Activated CD8-positive, alpha-beta T cell treated with anti-CD3 and anti-CD28 coated beads for 36 hours (primary cell): ENCODE measurements at regions not wholly inside any gene's neighbourhood (a gene's known extent, or its start where the extent isn't known, plus 50 kb on each side); places are given as distances from the start of the nearest gene placed in this dataset.

Source experiments
- ATAC-seq: fragments of 200-7000 bp; cut with Tn5 transposase; one replicate; pipeline ENCODE4 v1.10.0; 2021; ENCODE audit warnings: mild to moderate bottlenecking, moderate library complexity
- CTCF ChIA-PET: fragments of 350-600 bp; sonication (Branson Sonifier 250); formaldehyde crosslinking; loops from one replicate; lab custom pipeline; 2021; ENCODE audit warnings: antibody characterized with exemption; lab: Charles Lee
- POLR2A ChIA-PET: fragments of 350-600 bp; sonication (Branson Sonifier 250); formaldehyde crosslinking; loops from one replicate; lab custom pipeline; 2021; ENCODE audit warnings: antibody characterized with exemption; lab: Charles Lee
- DNase-seq: peaks from one replicate; pipeline ENCODE4 v3.0.0-alpha.2; 2020
- H3K27ac Mint-ChIP-seq: one replicate; pipeline ENCODE4 v1.8.0; 2021; ENCODE audit warnings: mild to moderate bottlenecking, mixed read lengths
- H3K27me3 Mint-ChIP-seq: one replicate; pipeline ENCODE4 v1.8.0; 2021; ENCODE audit warnings: mixed read lengths
- H3K36me3 Mint-ChIP-seq: one replicate; pipeline ENCODE4 v1.8.0; 2021; ENCODE audit warnings: low read depth, mixed read lengths
- H3K4me1 Mint-ChIP-seq: one replicate; pipeline ENCODE4 v1.8.0; 2021; ENCODE audit warnings: low read depth, mixed read lengths
- H3K4me3 Mint-ChIP-seq: one replicate; pipeline ENCODE4 v1.8.0; 2021; ENCODE audit warnings: mild to moderate bottlenecking, moderate library complexity, mixed read lengths
- H3K9me3 Mint-ChIP-seq: one replicate; pipeline ENCODE4 v1.8.0; 2021; ENCODE audit warnings: mixed read lengths
- CTCF ChIP-seq: fragments of 200-600 bp; IDR thresholded peaks from one replicate; pipeline ENCODE4 v1.8.0; 2022; ENCODE audit warnings: antibody characterized with exemption, mild to moderate bottlenecking
- intact Hi-C: fragments of 100-400 bp; cut with micrococcal nuclease; formaldehyde crosslinking; loops from one replicate; pipeline ENCODE4 v1.10.0; 2022

DNA sequence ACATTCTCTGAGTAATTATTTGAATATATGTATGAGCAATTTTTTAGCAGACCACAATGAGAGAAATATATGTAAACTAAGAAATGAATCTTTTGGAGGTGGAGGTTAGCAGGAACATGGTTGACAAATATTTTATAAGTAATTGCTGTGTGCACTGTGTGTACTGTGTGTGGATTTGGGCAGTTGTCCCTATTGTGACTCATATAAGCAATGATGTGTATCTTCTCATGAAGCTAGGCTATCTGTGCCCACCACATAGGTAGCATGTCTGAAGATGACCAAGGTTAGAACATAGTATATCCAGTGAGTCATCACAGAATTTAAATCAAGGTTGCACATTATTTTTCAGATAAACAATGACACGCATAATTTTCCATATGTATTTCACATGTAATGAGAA lies 713.9 kb upstream of the GBE1 start:
- DNase-seq (no peak), ATAC-seq (no peak)
- ChIA-PET POLR2A (no interaction called here), CTCF (no interaction called here)
- Mint-ChIP-seq H3K36me3 (no peaks in the 10 kb centered on the region), H3K4me3 (no peak overlapping the region), H3K27ac (no peak overlapping the region), H3K27me3 (no peaks in the 10 kb centered on the region), H3K4me1 (no peaks in the 10 kb centered on the region), H3K9me3 (no peaks in the 10 kb centered on the region)
- TF ChIP-seq CTCF = no peak
- intact Hi-C loops = no loop called here

DNA sequence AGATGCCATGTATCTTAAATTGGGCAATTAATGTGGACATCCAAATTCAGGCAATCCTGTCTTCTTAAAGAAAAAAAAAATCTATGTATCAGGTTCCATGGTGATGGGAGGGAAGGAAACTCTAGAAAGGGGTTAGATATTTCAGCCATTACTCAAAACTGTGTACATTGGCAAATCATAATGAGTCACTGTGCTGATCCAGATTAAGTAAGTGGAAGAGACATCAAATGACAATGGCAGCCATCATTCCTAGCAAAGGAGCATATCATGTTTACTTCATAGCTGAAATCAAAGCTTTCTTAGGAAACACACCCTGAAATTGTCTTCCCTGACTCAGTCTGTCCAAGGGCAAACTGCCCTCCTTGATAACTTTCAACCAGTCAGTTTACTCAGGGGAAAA lies 713.3 kb upstream of the GBE1 start:
- Mint-ChIP-seq H3K27ac (no peak overlapping the region), H3K27me3 (no peaks in the 10 kb centered on the region), H3K36me3 (no peaks in the 10 kb centered on the region), H3K4me3 (no peak overlapping the region), H3K4me1 (no peaks in the 10 kb centered on the region), H3K9me3 (no peaks in the 10 kb centered on the region)
- no peak for TF ChIP-seq CTCF
- intact Hi-C loops = no loop called here
- DNase-seq (no peak), ATAC-seq (no peak)
- CTCF ChIA-PET = no interaction called here
- POLR2A ChIA-PET = no interaction called here

DNA sequence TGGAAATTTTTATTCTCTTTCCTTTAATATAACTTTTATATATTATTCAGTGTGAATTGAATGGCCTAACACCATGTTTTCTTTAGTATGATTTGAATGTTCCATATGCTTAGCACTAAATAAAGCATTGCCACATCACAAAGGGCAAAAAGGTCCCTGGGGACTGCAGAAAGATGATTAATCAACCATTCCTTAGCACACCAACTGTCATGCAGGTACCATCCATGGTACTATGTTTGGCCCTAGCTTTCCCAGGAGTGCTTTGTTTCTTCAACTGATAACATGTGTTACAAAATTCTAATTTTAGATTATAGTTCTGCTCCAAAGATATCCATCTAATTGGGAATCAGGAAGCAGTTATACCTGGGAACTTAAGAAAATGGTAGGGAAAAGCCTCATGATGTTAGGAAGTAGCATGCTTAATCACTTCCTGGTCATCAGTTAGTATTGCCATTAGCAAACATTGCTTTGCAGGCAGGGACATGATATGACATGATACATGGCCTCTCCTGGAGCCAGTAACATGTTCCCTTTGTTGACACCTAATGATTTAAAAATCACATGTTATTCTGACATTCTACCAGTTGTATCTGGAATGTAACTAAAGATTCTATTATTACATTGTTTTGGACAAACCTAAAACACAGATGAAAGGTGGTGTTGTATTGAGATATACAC lies 712.6 kb upstream of the GBE1 start:
- no peak overlapping the region for H3K27ac Mint-ChIP-seq
- ATAC-seq = no peak

GRCh38 chr3:82467051-82467450 lies 705.6 kb upstream of the GBE1 start:
- H3K9me3 Mint-ChIP-seq = peaks cover 1% of the 10 kb centered on the region
- H3K4me3 Mint-ChIP-seq = no peak overlapping the region
- no peaks in the 10 kb centered on the region for H3K4me1 Mint-ChIP-seq
- ChIA-PET CTCF (no interaction called here), POLR2A (no interaction called here)
- ATAC-seq (no peak), DNase-seq (no peak)
- no peak overlapping the region for H3K27ac Mint-ChIP-seq
- no peaks in the 10 kb centered on the region for H3K27me3 Mint-ChIP-seq
- intact Hi-C loops = no loop called here
- no peaks in the 10 kb centered on the region for H3K36me3 Mint-ChIP-seq
- no peak for TF ChIP-seq CTCF

More for the DNA sequence above, 712.6 kb upstream of the GBE1 start:
- Mint-ChIP-seq H3K36me3 (no peaks in the 10 kb centered on the region), H3K4me1 (no peaks in the 10 kb centered on the region), H3K27me3 (no peaks in the 10 kb centered on the region), H3K4me3 (no peak overlapping the region), H3K9me3 (peaks cover 1% of the 10 kb centered on the region)
- intact Hi-C loops = no loop called here
- no peak for DNase-seq
- ChIA-PET POLR2A (interaction anchor here (0.6 kb wide), 1 partner anchor 772 kb away, joined by 3 read pairs; no protein-coding TSS in a partner anchor), CTCF (no interaction called here)
- TF ChIP-seq CTCF = no peak

DNA sequence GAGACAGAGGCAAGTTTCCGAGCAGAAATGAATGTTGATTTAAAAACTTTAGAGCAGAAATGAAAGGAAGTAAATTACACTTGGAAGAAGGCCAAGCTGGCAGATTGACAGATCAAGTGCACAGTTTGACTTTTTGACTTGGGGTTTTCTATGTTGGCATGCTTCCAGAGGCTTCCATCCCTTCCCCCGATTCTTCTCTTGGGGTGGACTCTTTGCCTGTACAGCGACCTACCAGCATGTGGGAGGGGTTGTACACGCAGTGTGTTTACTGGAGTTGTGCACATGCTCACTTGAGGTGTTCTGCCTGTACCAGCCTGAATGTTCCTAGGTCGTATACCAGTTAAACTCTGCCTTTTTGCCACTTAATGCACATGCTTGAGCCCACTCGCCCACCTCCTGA lies 701.5 kb upstream of the GBE1 start:
- H3K4me1 Mint-ChIP-seq = no peaks in the 10 kb centered on the region
- DNase-seq (no peak), ATAC-seq (no peak)
- CTCF ChIA-PET = interaction anchor here (1.3 kb wide), 1 partner anchor 15 kb away, joined by 3 read pairs; no protein-coding TSS in a partner anchor
- POLR2A ChIA-PET = no interaction called here
- no peaks in the 10 kb centered on the region for H3K9me3 Mint-ChIP-seq
- no peaks in the 10 kb centered on the region for H3K36me3 Mint-ChIP-seq
- TF ChIP-seq CTCF = no peak
- H3K4me3 Mint-ChIP-seq = no peak overlapping the region
- no peak overlapping the region for H3K27ac Mint-ChIP-seq
- intact Hi-C loops = no loop called here
- no peaks in the 10 kb centered on the region for H3K27me3 Mint-ChIP-seq
